ENCODE measurements at regions not wholly inside any gene's neighbourhood (a gene's known extent, or its start where the extent isn't known, plus 50 kb on each side); places are given as distances from the start of the nearest gene placed in this dataset.
A peak's percentile ranks its signal among the peaks of the same experiment; 100 is the strongest.

GRCh38 chrX:110852180-110852579, 56.6 kb upstream of the CHRDL1 start:
- DNase-seq, result peak; percentile 1

- DNase-seq, result peak; percentile 9
These were observed 56.2 kb upstream of the CHRDL1 start for GRCh38 chrX:110851780-110852179.

GRCh38 chrX:110847334-110847733, 51.7 kb upstream of the CHRDL1 start:
- peak; percentile 51 for DNase-seq

- peak; percentile 8 for DNase-seq
These were observed 50.5 kb upstream of the CHRDL1 start for GRCh38 chrX:110846071-110846470.
